ENCODE measurements at regions not wholly inside any gene's neighbourhood (a gene's known extent, or its start where the extent isn't known, plus 50 kb on each side); places are given as distances from the start of the nearest gene placed in this dataset.

- TF ChIP-seq, protein P1, sequence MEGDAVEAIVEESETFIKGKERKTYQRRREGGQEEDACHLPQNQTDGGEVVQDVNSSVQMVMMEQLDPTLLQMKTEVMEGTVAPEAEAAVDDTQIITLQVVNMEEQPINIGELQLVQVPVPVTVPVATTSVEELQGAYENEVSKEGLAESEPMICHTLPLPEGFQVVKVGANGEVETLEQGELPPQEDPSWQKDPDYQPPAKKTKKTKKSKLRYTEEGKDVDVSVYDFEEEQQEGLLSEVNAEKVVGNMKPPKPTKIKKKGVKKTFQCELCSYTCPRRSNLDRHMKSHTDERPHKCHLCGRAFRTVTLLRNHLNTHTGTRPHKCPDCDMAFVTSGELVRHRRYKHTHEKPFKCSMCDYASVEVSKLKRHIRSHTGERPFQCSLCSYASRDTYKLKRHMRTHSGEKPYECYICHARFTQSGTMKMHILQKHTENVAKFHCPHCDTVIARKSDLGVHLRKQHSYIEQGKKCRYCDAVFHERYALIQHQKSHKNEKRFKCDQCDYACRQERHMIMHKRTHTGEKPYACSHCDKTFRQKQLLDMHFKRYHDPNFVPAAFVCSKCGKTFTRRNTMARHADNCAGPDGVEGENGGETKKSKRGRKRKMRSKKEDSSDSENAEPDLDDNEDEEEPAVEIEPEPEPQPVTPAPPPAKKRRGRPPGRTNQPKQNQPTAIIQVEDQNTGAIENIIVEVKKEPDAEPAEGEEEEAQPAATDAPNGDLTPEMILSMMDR (IDR thresholded peaks at IDR 0.05; ENCODE audit: insufficient read depth, low read length, poor library complexity, severe bottlenecking), result no peak
- no peak for TF ChIP-seq EZH2phosphoT487 (conservative IDR thresholded peaks at IDR 0.05; ENCODE audit: low read length)
Measured at GRCh38 chr7:124205526-124205925, 172.7 kb upstream of the TMEM229A start.

Data from SU-DHL-6 (cell line).